ENCODE measurements at regions not wholly inside any gene's neighbourhood (a gene's known extent, or its start where the extent isn't known, plus 50 kb on each side); places are given as distances from the start of the nearest gene placed in this dataset.

- H3K9me3 Mint-ChIP-seq: peaks cover 0 to 5% (median 2%) of the 10 kb centered on the region in 6 donors
- H3K36me3 Mint-ChIP-seq: no peaks in the 10 kb centered on the region
- no peak overlapping the region for H3K27ac Mint-ChIP-seq
- no peaks in the 10 kb centered on the region for H3K4me1 Mint-ChIP-seq
- DNase-seq: no peak
- H3K4me3 Mint-ChIP-seq: no peak overlapping the region
- H3K27me3 Mint-ChIP-seq (ENCODE audit: low read depth in 3 of 3): peaks cover 0 to 2% (median 2%) of the 10 kb centered on the region in 3 donors
These were observed 766.7 kb upstream of the HS6ST1 start for GRCh38 chr2:129085386-129085785.

GRCh38 chr2:129087133-129087813 is 768.6 kb upstream of the HS6ST1 start:
- Mint-ChIP-seq H3K4me3 (no peak overlapping the region), H3K36me3 (no peaks in the 10 kb centered on the region), H3K27ac (no peak overlapping the region), H3K27me3 (ENCODE audit: low read depth in 3 of 3) (peaks cover 0 to 2% (median 2%) of the 10 kb centered on the region in 3 donors), H3K4me1 (no peaks in the 10 kb centered on the region), H3K9me3 (peaks cover 0 to 5% (median 2%) of the 10 kb centered on the region in 6 donors)
- no peak for DNase-seq

GRCh38 chr2:129091620-129092019 is 773.0 kb upstream of the HS6ST1 start:
- Mint-ChIP-seq H3K27ac (no peak overlapping the region), H3K27me3 (ENCODE audit: low read depth in 3 of 3) (peaks cover 2 to 4% (median 3%) of the 10 kb centered on the region in 3 donors), H3K4me3 (no peak overlapping the region), H3K9me3 (peaks cover 0 to 6% (median 2%) of the 10 kb centered on the region in 6 donors), H3K4me1 (no peaks in the 10 kb centered on the region), H3K36me3 (no peaks in the 10 kb centered on the region)
- no peak for DNase-seq

GRCh38 chr2:129092956-129093355 is 774.3 kb upstream of the HS6ST1 start:
- Mint-ChIP-seq H3K4me1 (no peaks in the 10 kb centered on the region), H3K36me3 (no peaks in the 10 kb centered on the region), H3K27me3 (ENCODE audit: low read depth in 3 of 3) (peaks cover 2 to 8% (median 3%) of the 10 kb centered on the region in 3 donors), H3K4me3 (no peak overlapping the region), H3K27ac (no peak overlapping the region), H3K9me3 (peaks cover 0 to 19% (median 3%) of the 10 kb centered on the region in 6 donors)
- DNase-seq: no peak

GRCh38 chr2:129101186-129101585 is 782.5 kb upstream of the HS6ST1 start:
- Mint-ChIP-seq H3K27ac (no peak overlapping the region), H3K27me3 (ENCODE audit: low read depth in 3 of 3) (peaks cover 0 to 5% (median 1%) of the 10 kb centered on the region in 3 donors)

GRCh38 chr2:129103936-129104878 is 785.5 kb upstream of the HS6ST1 start:
- Mint-ChIP-seq H3K4me3 (no peak overlapping the region), H3K4me1 (no peaks in the 10 kb centered on the region), H3K9me3 (peaks cover 0 to 4% (median 0%) of the 10 kb centered on the region in 6 donors), H3K27me3 (ENCODE audit: low read depth in 3 of 3) (peaks cover 0 to 1% (median 0%) of the 10 kb centered on the region in 3 donors), H3K36me3 (no peaks in the 10 kb centered on the region), H3K27ac (no peak overlapping the region)
- DNase-seq: no peak

More at GRCh38 chr2:129101186-129101585, 782.5 kb upstream of the HS6ST1 start:
- Mint-ChIP-seq H3K4me3 (no peak overlapping the region), H3K36me3 (no peaks in the 10 kb centered on the region), H3K9me3 (peaks cover 0 to 19% (median under 1%) of the 10 kb centered on the region in 6 donors), H3K4me1 (no peaks in the 10 kb centered on the region)
- no peak for DNase-seq

- H3K36me3 Mint-ChIP-seq: no peaks in the 10 kb centered on the region
- H3K4me3 Mint-ChIP-seq: no peak overlapping the region
- peaks cover 0 to 7% (median 0%) of the 10 kb centered on the region in 6 donors for H3K9me3 Mint-ChIP-seq
- H3K27ac Mint-ChIP-seq: no peak overlapping the region
- H3K27me3 Mint-ChIP-seq (ENCODE audit: low read depth in 3 of 3): no peaks in the 10 kb centered on the region
- no peak for DNase-seq
- no peaks in the 10 kb centered on the region for H3K4me1 Mint-ChIP-seq
These were observed 793.5 kb upstream of the HS6ST1 start for GRCh38 chr2:129112181-129112580.

GRCh38 chr2:129113776-129114175 is 795.1 kb upstream of the HS6ST1 start:
- Mint-ChIP-seq H3K27ac (no peak overlapping the region), H3K4me1 (no peaks in the 10 kb centered on the region), H3K9me3 (peaks cover 0 to 7% (median under 1%) of the 10 kb centered on the region in 6 donors), H3K27me3 (ENCODE audit: low read depth in 3 of 3) (no peaks in the 10 kb centered on the region), H3K36me3 (no peaks in the 10 kb centered on the region), H3K4me3 (no peak overlapping the region)
- no peak for DNase-seq

- H3K27ac Mint-ChIP-seq: no peak overlapping the region
- peaks cover 0 to 3% (median 2%) of the 10 kb centered on the region in 3 donors for H3K27me3 Mint-ChIP-seq (ENCODE audit: low read depth in 3 of 3)
- no peaks in the 10 kb centered on the region for H3K36me3 Mint-ChIP-seq
- H3K4me3 Mint-ChIP-seq: no peak overlapping the region
- DNase-seq: no peak
- no peaks in the 10 kb centered on the region for H3K4me1 Mint-ChIP-seq
- peaks cover 0 to 4% (median under 1%) of the 10 kb centered on the region in 6 donors for H3K9me3 Mint-ChIP-seq
These were observed 798.8 kb upstream of the HS6ST1 start for GRCh38 chr2:129117434-129117833.

- Mint-ChIP-seq H3K9me3 (peaks cover 0 to 4% (median under 1%) of the 10 kb centered on the region in 6 donors), H3K36me3 (no peaks in the 10 kb centered on the region), H3K27me3 (ENCODE audit: low read depth in 3 of 3) (peaks cover 0 to 3% (median 2%) of the 10 kb centered on the region in 3 donors), H3K27ac (no peak overlapping the region), H3K4me3 (no peak overlapping the region), H3K4me1 (no peaks in the 10 kb centered on the region)
- no peak for DNase-seq
These were observed 799.6 kb upstream of the HS6ST1 start for GRCh38 chr2:129118296-129118695.

GRCh38 chr2:129129087-129129486 is 810.4 kb upstream of the HS6ST1 start:
- Mint-ChIP-seq H3K27me3 (ENCODE audit: low read depth in 3 of 3) (no peaks in the 10 kb centered on the region), H3K9me3 (peaks cover 0 to 3% (median 2%) of the 10 kb centered on the region in 6 donors), H3K36me3 (no peaks in the 10 kb centered on the region), H3K4me1 (no peaks in the 10 kb centered on the region), H3K4me3 (no peak overlapping the region), H3K27ac (no peak overlapping the region)
- no peak for DNase-seq

GRCh38 chr2:129133692-129134641 is 815.3 kb upstream of the HS6ST1 start:
- H3K9me3 Mint-ChIP-seq: peaks cover 0 to 5% (median 0%) of the 10 kb centered on the region in 6 donors
- H3K27me3 Mint-ChIP-seq (ENCODE audit: low read depth in 3 of 3): no peaks in the 10 kb centered on the region
- H3K4me3 Mint-ChIP-seq: no peak overlapping the region
- H3K4me1 Mint-ChIP-seq: no peaks in the 10 kb centered on the region
- DNase-seq: no peak
- no peak overlapping the region for H3K27ac Mint-ChIP-seq
- H3K36me3 Mint-ChIP-seq: no peaks in the 10 kb centered on the region

GRCh38 chr2:129135017-129135416 is 816.3 kb upstream of the HS6ST1 start:
- no peaks in the 10 kb centered on the region for H3K4me1 Mint-ChIP-seq
- H3K36me3 Mint-ChIP-seq: no peaks in the 10 kb centered on the region
- no peak overlapping the region for H3K4me3 Mint-ChIP-seq
- peaks cover 0 to 5% (median 0%) of the 10 kb centered on the region in 6 donors for H3K9me3 Mint-ChIP-seq
- no peak overlapping the region for H3K27ac Mint-ChIP-seq
- no peaks in the 10 kb centered on the region for H3K27me3 Mint-ChIP-seq (ENCODE audit: low read depth in 3 of 3)
- DNase-seq: no peak
